Activated CD4-positive, CD25-positive, alpha-beta regulatory T cell treated with anti-CD3 and anti-CD28 coated beads, Interleukin-2, amount 50 U/mL, for 24 hours (primary cell): ENCODE measurements at regions not wholly inside any gene's neighbourhood (a gene's known extent, or its start where the extent isn't known, plus 50 kb on each side); places are given as distances from the start of the nearest gene placed in this dataset.
"Not testable (repeated sequence)": the region's sequence is repeated elsewhere in the genome, so short reads cannot be mapped to it uniquely, and the experiment has no call there.

ENCODE experiments used
- ATAC-seq, 2 donors: fragments of 150-1000 bp; cut with Tn5 transposase; one replicate each; pipeline ENCODE4 v1.10.0; 2021; ENCODE audit warnings: mild to moderate bottlenecking in 1 of 2, moderate library complexity in 1 of 2

DNA sequence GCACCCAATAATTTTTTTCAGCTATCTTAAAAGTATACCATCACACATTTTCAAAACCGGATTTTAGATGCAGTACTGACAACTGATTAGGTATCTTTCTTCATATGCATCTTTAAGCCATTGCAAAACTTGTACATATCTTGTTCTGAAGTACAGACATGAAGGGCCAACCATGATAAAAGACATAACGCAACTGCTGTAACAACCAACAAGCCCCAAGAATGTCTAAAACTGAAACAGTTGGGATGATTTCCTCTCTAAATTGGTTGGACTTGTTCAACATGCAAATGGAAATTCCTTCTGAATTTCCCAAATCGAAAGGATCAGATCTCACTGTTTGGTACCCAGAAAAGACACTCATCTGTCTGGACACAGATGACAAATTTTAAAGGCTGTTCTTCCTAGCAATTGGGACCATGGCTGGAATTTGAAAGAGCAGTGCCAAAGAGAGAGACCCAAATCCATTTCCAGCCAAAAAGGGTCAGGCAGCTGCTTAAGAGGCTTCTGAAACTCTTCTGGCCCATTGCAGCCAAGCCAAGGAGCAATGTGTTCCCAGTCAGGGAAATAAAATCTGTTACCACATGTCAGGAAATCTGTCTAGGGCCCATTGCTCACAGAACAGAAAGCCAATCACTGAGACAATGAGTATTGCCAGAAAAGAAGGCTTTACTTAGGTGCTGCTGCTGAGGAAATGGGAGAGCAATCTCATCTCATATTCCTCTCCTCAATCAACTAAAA lies 1122.4 kb upstream of the USP15 start:
- ATAC-seq, result no peak

DNA sequence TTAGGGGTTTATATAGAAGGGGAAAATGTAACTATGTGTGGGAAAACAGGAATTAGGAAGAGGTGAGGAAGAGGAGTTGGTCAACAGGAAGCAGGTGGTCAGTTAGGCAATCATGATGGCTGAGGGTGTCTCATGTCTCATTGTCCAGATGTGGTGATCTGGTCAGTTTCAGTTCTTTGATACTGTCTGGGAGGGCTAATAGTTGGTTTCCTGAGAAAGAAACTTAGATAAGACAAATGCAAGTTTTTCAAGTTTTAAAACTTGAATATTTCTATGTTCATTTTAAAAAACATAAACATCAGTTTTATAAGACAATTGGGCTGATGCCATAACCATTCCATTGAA lies 1121.8 kb upstream of the USP15 start:
- no peak for ATAC-seq

DNA sequence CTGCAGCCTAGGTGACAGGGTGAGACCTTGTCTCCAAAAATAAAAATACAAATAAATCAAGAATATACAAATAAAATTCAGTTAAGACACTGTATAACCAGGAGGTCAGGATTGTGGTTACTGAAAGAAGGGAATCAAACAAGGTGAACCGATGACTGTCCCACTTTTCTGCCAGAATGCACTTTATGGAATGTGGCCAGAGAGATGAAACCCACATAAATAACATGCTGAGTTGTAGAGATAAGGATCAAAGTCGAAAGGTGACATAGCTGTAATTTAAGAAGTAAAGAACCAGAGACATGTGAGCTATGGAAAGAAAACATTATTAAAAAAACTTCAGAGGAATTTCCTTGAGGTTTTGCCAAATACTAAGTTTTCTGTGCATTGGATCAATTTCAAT lies 1098.2 kb upstream of the USP15 start:
- ATAC-seq, result no peak

DNA sequence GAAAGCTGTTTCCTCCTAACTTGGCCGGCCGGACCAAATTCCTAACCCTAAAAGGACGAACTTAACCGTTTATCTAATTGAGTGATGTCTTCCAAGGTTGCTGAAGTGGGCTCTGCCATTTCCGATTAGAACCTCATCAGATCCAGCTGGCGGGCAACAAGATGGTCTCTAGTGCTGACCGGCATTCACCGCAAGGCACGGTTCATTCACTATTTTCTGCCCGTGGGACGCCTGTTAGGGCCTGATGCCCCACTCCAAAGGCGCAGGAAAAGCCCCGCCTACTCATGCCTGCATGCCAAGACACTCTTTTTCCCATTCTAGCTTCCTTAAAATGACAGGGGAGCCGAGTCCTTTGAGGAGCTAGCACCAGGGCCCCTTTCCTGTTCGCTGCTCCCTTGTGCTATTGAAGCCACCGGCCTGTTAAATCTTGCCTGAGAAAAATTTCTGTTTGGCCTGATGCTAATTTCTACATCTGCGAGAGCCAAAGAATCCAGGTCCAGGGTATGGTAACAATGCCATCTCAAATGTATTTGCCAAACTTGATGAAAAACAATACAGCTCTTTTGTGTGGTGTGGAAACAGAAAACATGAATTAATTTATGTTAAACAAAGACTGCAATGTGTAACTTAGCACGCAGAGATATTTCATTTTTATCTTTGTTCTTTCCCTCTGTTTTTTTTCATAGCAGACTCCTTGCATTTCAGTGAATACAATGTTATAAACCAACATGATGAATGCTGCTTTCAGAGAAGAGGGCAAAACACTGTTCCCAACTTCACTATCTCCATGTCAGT lies 1071.2 kb upstream of the USP15 start:
- no peak for ATAC-seq

- no peak for ATAC-seq
Measured at GRCh38 chr12:61213646-61214045, 1046.6 kb upstream of the USP15 start.

- ATAC-seq, result no peak
Measured at GRCh38 chr12:61220337-61220736, 1039.9 kb upstream of the USP15 start.

DNA sequence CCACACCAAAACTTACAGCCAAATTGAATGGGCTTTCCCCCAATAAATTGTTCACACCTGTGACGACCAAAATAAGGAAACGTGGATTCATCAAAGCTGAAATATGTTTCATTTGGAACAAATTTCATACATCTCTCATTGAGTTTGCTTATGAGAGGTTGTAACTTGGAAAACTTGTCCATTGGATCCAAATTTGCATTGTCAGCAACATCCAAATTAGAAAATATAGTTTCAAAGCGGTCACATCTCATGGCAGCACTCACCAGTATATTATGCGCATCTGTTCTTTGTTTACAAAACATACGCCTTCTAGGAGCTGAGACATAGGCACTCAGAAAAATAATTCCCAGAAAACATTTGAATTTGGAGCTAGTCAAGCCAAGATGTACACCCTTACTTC lies 1028.2 kb upstream of the USP15 start:
- ATAC-seq, result no peak

DNA sequence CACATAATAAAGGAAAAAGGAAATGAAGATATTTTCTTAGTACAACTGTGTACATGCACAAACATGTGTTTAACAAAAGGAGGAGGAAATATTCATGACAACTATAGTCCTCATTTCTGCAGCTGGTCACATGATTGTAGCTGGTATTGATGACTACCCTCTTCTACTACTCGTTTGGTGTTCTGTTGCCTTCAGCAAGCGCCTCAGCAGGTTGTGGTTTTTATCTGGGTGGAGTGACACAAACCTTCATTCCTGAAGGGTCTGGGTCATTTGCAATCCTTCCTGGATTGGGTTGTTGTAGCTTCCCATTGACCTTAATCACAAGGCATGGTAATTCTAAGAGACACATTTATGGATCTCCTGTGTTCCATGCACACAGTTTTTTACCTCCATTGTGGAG lies 1009.9 kb upstream of the USP15 start:
- ATAC-seq, result no peak

DNA sequence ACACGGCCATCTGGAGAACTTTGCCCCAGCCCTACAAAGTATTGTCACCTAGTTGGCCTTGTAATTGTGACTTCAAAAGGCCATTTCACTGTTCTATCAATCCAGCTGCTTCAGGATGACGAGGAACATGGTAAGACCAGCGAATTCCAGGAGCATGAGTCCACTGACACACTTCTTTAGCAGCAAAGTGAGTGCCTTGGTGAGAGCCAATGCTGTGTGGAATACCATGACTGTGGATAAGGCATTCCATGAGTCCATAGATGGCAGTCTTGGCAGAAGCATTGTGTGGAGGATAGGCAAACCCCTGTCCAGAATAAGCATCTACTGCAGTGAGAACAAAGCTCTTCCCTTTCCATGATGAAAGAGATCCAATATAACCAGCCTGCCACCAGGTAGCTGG lies 1009.1 kb upstream of the USP15 start:
- no peak for ATAC-seq

DNA sequence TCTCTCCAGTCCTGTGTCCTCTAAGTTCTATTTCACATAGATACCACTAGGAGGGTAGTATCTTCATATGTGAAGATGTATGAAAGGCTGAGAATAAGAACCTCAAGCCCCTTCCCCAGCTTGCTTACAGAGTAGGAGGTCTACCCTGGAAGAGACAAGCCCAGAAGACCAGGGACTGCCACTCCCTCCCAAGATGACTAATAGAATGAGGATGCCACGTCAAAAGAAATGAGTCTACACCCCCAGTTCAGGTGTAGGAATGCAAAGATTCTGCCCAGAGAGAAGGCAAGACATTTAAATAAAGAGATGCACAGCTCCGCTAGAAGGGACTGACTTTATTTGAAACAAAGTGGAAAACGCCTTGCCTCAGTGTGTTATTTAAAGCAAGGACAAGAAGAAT lies 1006.0 kb upstream of the USP15 start:
- no peak for ATAC-seq

- ATAC-seq, result not testable (repeated sequence)
Measured at GRCh38 chr12:61264294-61264693, 995.9 kb upstream of the USP15 start.

DNA sequence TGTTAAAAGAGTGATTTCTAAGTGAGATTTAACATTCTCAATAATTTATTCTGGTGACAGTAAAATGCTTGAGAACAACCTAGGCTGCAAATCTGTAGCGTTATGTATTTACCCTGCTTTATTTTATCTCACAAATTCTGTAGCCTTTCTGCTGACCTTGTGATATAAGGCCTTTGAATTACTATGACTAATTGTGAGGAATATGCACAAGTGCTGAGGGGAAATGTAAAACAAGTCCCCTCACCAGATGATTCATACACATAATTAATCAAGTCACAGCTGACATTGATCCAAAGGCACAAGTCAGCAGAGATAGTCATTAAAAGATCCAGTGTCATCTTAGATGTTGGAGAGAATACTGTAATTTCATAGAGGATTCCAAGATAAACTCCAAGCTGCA lies 992.7 kb upstream of the USP15 start:
- ATAC-seq, result no peak

DNA sequence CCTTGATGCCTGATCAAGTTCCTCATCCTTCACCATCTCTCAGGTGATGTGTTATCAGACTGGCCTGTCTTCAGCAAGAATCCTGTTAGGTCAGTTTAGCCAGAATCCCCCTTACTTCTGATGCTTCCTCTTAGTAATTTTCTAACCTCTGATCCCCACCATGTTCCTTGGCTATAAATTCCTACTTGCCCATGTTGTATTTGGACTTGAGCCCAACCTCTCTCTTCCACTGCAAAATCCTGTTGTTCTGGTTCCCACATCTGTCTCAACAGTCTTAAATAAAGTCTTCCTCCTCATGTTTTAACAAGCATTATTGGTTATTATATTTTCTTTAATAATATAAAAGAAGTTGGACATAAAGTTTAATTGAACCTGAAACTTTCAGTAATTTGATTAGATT lies 987.8 kb upstream of the USP15 start:
- ATAC-seq, result no peak

- ATAC-seq, result no peak
Measured at GRCh38 chr12:61282790-61283575, 977.2 kb upstream of the USP15 start.

- no peak for ATAC-seq
Measured at GRCh38 chr12:61290473-61290872, 969.7 kb upstream of the USP15 start.

DNA sequence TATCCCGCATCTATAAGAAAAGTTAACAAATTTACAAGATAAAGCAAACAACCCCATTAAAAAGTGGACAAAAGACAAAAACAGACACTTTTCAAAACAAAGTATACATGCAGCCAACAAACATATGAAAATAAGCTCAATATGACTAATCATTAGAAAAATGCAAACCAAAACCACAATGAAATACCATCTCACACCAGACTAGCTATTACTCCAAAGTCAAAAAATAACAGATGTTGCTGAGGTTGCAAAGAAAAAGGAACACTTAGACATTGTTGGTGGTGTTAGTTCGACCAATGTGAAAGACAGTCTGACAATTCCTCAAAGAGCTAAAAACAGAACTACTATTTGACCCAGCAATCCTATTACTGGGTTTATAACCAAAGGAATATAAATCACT lies 968.6 kb upstream of the USP15 start:
- no peak for ATAC-seq

DNA sequence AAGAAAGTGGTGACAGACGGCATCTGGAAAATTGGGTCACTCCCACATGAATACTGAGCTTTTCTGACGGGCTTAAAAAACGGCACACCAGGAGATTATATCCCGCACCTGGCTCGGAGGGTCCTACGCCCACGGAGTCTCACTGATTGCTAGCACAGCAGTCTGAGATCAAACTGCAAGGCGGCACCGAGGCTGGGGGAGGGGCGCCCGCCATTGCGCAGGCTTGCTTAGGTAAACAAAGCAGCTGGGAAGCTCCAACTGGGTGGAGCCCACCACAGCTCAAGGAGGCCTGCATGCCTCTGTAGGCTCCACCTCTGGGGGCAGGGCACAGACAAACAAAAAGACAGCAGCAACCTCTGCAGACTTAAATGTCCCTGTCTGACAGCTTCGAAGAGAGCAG lies 966.2 kb upstream of the USP15 start:
- ATAC-seq, result not testable (repeated sequence)

- no peak for ATAC-seq
Measured at GRCh38 chr12:61301817-61302216, 958.4 kb upstream of the USP15 start.

- no peak for ATAC-seq
Measured at GRCh38 chr12:61302282-61302681, 957.9 kb upstream of the USP15 start.

DNA sequence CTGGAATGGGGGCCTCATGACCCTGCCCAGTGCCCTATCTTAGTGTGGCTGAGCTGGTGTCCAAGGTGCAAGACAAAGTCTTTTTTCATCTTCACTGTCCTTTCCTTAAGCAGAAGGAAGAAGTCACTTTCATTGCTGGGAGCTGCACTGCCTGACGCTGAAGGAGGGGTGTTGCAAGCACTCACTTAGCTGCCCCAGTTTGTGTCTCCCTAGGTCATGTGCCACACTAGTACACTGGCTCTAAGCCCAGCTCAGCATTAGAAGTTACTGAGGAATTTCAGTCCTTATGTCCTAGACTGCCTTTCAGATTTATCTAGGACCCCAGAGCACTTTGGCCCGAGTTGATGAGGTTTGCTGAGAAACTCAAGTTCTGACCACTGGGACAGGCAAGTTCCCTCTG lies 952.0 kb upstream of the USP15 start:
- no peak for ATAC-seq

GRCh38 chr12:61311413-61311812 lies 948.8 kb upstream of the USP15 start:
- no peak for ATAC-seq

- no peak for ATAC-seq
Measured at GRCh38 chr12:61348871-61349270, 911.3 kb upstream of the USP15 start.

GRCh38 chr12:61355105-61355504 lies 905.1 kb upstream of the USP15 start:
- ATAC-seq, result no peak

DNA sequence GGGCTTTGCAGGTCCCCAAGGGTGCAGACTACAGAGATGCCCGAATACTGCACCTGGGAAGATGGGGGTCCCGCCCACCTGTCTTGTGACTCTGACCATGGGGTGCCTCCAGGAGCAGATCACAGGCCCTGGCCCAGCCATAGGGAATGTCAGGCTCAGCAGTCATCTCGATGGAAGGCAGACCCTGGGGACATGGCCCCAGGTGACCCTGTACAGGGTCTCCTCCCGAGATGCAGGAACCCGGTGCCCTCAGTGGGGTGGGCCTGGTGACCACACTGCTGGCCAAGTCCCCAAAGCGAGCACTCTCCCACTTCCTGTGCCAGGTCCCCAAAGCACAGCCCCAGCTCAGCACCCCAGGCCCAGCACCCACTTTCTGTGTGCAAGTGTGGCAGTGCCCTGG lies 903.7 kb upstream of the USP15 start:
- ATAC-seq, result no peak
